ENCODE measurements at regions not wholly inside any gene's neighbourhood (a gene's known extent, or its start where the extent isn't known, plus 50 kb on each side); places are given as distances from the start of the nearest gene placed in this dataset.
"Not testable (repeated sequence)": the region's sequence is repeated elsewhere in the genome, so short reads cannot be mapped to it uniquely, and the experiment has no call there.

DNA sequence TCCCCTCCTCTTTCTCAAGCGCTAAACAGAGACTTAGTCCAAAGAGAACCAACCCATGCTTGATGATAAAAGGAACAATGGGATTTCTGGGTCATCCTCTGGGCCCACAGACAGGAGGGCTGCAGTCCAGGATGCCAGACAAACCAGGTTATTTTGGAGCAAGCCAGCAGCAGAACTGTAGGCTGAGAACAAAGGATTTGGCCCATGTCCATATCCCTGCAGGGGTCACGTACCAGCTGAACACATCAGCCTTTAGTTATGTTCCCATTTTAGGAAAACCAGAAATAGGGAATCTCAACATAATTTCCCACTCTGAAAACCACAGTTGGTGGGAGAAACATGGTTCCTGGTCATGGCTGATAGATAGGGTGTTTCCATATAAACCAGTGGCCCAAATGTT, 533.6 kb upstream of the CADM1 start:
- TF ChIP-seq, protein P1, sequence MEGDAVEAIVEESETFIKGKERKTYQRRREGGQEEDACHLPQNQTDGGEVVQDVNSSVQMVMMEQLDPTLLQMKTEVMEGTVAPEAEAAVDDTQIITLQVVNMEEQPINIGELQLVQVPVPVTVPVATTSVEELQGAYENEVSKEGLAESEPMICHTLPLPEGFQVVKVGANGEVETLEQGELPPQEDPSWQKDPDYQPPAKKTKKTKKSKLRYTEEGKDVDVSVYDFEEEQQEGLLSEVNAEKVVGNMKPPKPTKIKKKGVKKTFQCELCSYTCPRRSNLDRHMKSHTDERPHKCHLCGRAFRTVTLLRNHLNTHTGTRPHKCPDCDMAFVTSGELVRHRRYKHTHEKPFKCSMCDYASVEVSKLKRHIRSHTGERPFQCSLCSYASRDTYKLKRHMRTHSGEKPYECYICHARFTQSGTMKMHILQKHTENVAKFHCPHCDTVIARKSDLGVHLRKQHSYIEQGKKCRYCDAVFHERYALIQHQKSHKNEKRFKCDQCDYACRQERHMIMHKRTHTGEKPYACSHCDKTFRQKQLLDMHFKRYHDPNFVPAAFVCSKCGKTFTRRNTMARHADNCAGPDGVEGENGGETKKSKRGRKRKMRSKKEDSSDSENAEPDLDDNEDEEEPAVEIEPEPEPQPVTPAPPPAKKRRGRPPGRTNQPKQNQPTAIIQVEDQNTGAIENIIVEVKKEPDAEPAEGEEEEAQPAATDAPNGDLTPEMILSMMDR (IDR thresholded peaks at IDR 0.05; ENCODE audit: partially characterized antibody, unreplicated experiment): no peak
- Mint-ChIP-seq H3K9me3 (ENCODE audit: unreplicated experiment) (peaks cover 18% of the 10 kb centered on the region), H3K27ac (ENCODE audit: unreplicated experiment) (peak overlapping the region; percentile 44), H3K27me3 (ENCODE audit: unreplicated experiment) (peaks cover 14% of the 10 kb centered on the region), H3K4me1 (ENCODE audit: low read depth, unreplicated experiment) (peaks cover 71% of the 10 kb centered on the region), H3K4me3 (ENCODE audit: unreplicated experiment) (no peak overlapping the region), H3K36me3 (ENCODE audit: unreplicated experiment) (no peaks in the 10 kb centered on the region)
- no peak for DNase-seq

DNA sequence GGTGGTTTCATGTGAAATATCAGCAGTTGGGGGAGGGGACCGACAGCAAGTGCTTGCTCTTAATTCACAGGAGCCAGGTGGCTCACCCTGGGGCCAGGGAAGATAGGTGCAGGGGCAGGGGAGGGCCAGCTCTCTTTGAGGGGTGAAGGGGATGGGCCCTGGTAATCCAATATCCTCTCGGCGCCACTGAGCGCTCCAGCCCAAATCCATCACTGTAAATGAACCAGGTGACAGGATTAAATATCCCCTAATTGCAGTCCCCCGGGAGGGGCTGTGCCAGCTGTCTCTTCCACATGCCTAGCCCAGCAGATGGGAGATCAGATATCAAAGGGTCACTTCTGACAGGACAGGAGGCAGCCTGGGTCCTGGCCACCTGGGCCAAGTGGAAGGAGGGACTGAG, 531.8 kb upstream of the CADM1 start:
- Mint-ChIP-seq H3K27me3 (ENCODE audit: unreplicated experiment) (peaks cover 14% of the 10 kb centered on the region), H3K4me3 (ENCODE audit: unreplicated experiment) (peak overlapping the region; percentile 12), H3K9me3 (ENCODE audit: unreplicated experiment) (peaks cover 18% of the 10 kb centered on the region), H3K36me3 (ENCODE audit: unreplicated experiment) (no peaks in the 10 kb centered on the region), H3K27ac (ENCODE audit: unreplicated experiment) (peak overlapping the region; percentile 86), H3K4me1 (ENCODE audit: low read depth, unreplicated experiment) (peaks cover 56% of the 10 kb centered on the region)
- DNase-seq: peak; percentile 74
- TF ChIP-seq, protein P1 (IDR thresholded peaks at IDR 0.05; ENCODE audit: partially characterized antibody, unreplicated experiment): no peak

DNA sequence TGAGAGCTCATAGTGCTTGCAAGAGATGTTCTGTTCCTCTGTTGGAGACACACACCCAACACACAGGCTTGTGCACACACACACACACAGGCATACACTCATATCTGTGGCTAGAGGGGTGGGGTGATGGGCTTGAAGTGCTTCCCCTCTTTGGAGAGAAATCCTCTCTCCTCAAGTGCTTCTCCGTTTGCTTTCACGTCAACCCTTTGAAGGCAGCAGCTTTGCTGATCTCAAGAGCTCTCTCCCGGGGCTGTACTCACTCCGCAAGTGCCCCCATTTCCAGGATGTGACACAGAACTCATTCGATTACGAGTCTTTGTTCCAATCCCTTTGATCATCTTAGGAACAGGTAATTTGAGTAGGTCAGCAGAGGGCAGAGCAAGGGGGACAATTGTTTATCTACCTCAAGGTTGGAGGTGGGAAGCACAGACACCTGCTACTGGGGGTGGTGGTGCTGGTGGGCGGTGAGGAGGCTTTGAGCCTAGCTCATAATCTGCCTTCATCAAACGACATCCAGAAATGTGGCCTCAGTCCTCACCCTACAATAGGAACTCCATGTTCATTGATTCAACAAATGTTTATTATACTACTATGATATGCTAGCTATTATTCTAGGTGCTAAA, 529.8 kb upstream of the CADM1 start:
- no peak for DNase-seq
- Mint-ChIP-seq H3K4me1 (ENCODE audit: low read depth, unreplicated experiment) (peaks cover 41% of the 10 kb centered on the region), H3K9me3 (ENCODE audit: unreplicated experiment) (peaks cover 19% of the 10 kb centered on the region), H3K4me3 (ENCODE audit: unreplicated experiment) (no peak overlapping the region), H3K36me3 (ENCODE audit: unreplicated experiment) (no peaks in the 10 kb centered on the region), H3K27ac (ENCODE audit: unreplicated experiment) (no peak overlapping the region), H3K27me3 (ENCODE audit: unreplicated experiment) (peaks cover 14% of the 10 kb centered on the region)
- TF ChIP-seq, protein P1 (IDR thresholded peaks at IDR 0.05; ENCODE audit: partially characterized antibody, unreplicated experiment): no peak

DNA sequence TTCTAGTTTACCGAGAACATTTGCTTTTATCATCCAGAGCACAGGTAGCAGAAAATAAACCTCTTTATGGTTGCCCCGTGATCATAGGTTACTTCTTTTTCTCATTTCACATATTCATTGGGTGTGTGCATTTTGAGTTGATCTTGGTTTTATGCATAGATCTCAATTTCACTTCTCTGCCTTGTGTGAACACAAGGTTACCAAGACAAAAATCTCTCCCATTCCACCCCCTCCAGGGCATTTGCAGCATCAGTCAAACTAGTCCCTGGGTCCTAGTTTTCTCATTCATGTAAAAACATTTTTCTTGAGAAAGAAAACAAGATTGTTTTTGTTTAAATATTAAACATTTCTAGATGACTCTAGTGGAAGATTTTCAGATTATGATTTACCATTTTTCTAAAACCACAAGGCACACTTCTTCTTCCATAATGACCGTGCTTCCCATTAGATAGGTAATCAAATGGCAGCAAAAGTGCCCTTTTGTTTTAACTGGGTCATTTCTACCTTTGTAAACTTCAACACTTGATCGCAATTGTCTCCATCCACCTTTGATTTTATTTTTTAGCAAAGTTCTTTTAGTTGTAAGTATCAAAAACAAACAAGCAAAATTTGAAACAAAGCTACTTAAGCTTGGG, 526.6 kb upstream of the CADM1 start:
- Mint-ChIP-seq H3K4me3 (ENCODE audit: unreplicated experiment) (no peak overlapping the region), H3K9me3 (ENCODE audit: unreplicated experiment) (peaks cover 9% of the 10 kb centered on the region), H3K27me3 (ENCODE audit: unreplicated experiment) (peaks cover 6% of the 10 kb centered on the region), H3K36me3 (ENCODE audit: unreplicated experiment) (peaks cover 4% of the 10 kb centered on the region), H3K4me1 (ENCODE audit: low read depth, unreplicated experiment) (peaks cover 21% of the 10 kb centered on the region), H3K27ac (ENCODE audit: unreplicated experiment) (no peak overlapping the region)
- TF ChIP-seq, protein P1 (IDR thresholded peaks at IDR 0.05; ENCODE audit: partially characterized antibody, unreplicated experiment): no peak
- DNase-seq: no peak

DNA sequence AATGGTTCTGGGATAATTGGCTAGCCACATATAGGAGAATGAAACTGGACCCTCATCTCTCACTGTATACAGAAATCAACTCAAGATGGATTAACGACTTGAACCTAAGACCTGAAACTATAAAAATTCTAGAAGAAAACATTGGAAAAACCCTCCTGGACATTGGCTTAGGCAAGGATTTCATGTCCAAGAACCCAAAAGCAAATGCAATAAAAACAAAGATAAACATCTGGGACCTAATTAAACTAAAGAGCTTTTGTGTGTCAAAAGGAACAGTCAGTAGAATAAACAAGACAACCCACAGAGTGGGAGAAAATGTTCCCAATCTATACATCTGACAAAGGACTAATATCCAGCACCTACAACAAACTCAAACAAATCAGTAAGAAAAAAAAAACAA, 524.3 kb upstream of the CADM1 start:
- not testable (repeated sequence) for H3K27me3 Mint-ChIP-seq (ENCODE audit: unreplicated experiment); H3K4me3 Mint-ChIP-seq (ENCODE audit: unreplicated experiment); H3K4me1 Mint-ChIP-seq (ENCODE audit: low read depth, unreplicated experiment); H3K27ac Mint-ChIP-seq (ENCODE audit: unreplicated experiment); H3K9me3 Mint-ChIP-seq (ENCODE audit: unreplicated experiment); DNase-seq
- peaks cover 22% of the 10 kb centered on the region for H3K36me3 Mint-ChIP-seq (ENCODE audit: unreplicated experiment)
